ENCODE measurements at regions not wholly inside any gene's neighbourhood (a gene's known extent, or its start where the extent isn't known, plus 50 kb on each side); places are given as distances from the start of the nearest gene placed in this dataset.

- no peak overlapping the region for H4K8ac ChIP-seq (ENCODE audit: extremely low read depth, insufficient read depth, low read length)
- no peak overlapping the region for H4K5ac ChIP-seq (ENCODE audit: insufficient read length, low read depth, low read length)
- no peak overlapping the region for H2AFZ ChIP-seq (ENCODE audit: low read length)
- no peak for DNase-seq (ENCODE audit: low read depth in 1 of 2, low spot score in 2 of 2)
- no peaks in the 10 kb centered on the region for H3K36me3 ChIP-seq (ENCODE audit: control insufficient read depth in 2 of 4, insufficient read depth in 4 of 4, low read length in 3 of 4)
- no peak overlapping the region for H3K23ac ChIP-seq (ENCODE audit: insufficient read length)
- H2BK20ac ChIP-seq (ENCODE audit: low read length), result no peak overlapping the region
- H3K4me3 ChIP-seq (ENCODE audit: extremely low read depth in 1 of 4, insufficient read depth in 2 of 4, low read depth in 3 of 4, low read length in 4 of 4), result no peak overlapping the region
- no peaks in the 10 kb centered on the region for H3K79me1 ChIP-seq (ENCODE audit: low read depth, low read length)
- H2BK120ac ChIP-seq (replicated peaks; ENCODE audit: low read depth, low read length), result no peak overlapping the region
- H3K14ac ChIP-seq (ENCODE audit: insufficient read length), result no peak overlapping the region
- no peak overlapping the region for H2AK5ac ChIP-seq (ENCODE audit: low read depth, low read length)
- no peaks in the 10 kb centered on the region for H4K20me1 ChIP-seq (replicated peaks in 1 of 2; ENCODE audit: control insufficient read depth in 1 of 2, insufficient read depth in 2 of 2, low read length in 2 of 2)
- H3K4ac ChIP-seq (replicated peaks; ENCODE audit: insufficient read length, low read depth, low read length), result no peak overlapping the region
- H3K79me2 ChIP-seq (ENCODE audit: control insufficient read depth in 1 of 2, insufficient read depth in 2 of 2, low read length in 2 of 2), result no peaks in the 10 kb centered on the region
- H3K27me3 ChIP-seq (replicated peaks in 1 of 4; ENCODE audit: control insufficient read depth in 3 of 4, extremely low read depth in 1 of 4, insufficient read depth in 3 of 4, low read length in 3 of 4), result no peaks in the 10 kb centered on the region
- H3K23me2 ChIP-seq (ENCODE audit: low read depth, low read length), result no peaks in the 10 kb centered on the region
- peaks cover 4 to 9% of the 10 kb centered on the region in 2 experiments; a peak in 2 of 4 replicates for H3K9me3 ChIP-seq (ENCODE audit: insufficient read depth in 2 of 2, low read depth in 1 of 2, low read length in 1 of 2)
- H2BK12ac ChIP-seq (ENCODE audit: low read depth, low read length), result no peak overlapping the region
- H3K4me1 ChIP-seq (replicated peaks in 1 of 4; ENCODE audit: control insufficient read depth in 3 of 4, insufficient read depth in 4 of 4, low read length in 3 of 4), result no peaks in the 10 kb centered on the region
- H3K18ac ChIP-seq (ENCODE audit: extremely low read depth, low read length), result no peak overlapping the region
- H3K9ac ChIP-seq (replicated peaks in 1 of 4; ENCODE audit: extremely low read depth in 1 of 4, low read depth in 3 of 4, low read length in 3 of 4), result no peak overlapping the region
- POLR2A ChIA-PET (ENCODE audit: partially characterized antibody), result no interaction called here
- H4K91ac ChIP-seq (replicated peaks; ENCODE audit: insufficient read length, low read length), result no peak overlapping the region
- no peak for FAIRE-seq
- WGBS, 2 experiments (ENCODE audit: extremely low coverage in 1 of 2, insufficient coverage in 1 of 2, insufficient read length in 1 of 2, insufficient replicate concordance in 2 of 2, low coverage in 1 of 2, low lambda C conversion rate in 2 of 2, missing lambda C conversion rate in 1 of 2), result 89% methylated on average over 1 of the region's 1 CpG; no CpG with 5 or more reads in 1 of the 2 experiments
- no peak overlapping the region for H3K4me2 ChIP-seq (ENCODE audit: insufficient read depth in 1 of 2, low read depth in 2 of 2, low read length in 2 of 2)
- H2BK15ac ChIP-seq (ENCODE audit: low read length), result no peak overlapping the region
- H3K56ac ChIP-seq (replicated peaks; ENCODE audit: insufficient read length, low read depth, low read length), result no peak overlapping the region
- CTCF ChIA-PET (ENCODE audit: partially characterized antibody), result interaction anchor here (0.7 kb wide), 1 partner anchor 36 kb away, joined by 3 read pairs; no protein-coding TSS in a partner anchor
- TF ChIP-seq EGR1 (IDR thresholded peaks at IDR 0.05; ENCODE audit: borderline replicate concordance, low read depth, low read length), result no peak
- TF ChIP-seq BCL11A (IDR thresholded peaks at IDR 0.05; ENCODE audit: low read depth in 2 of 2, low read length in 2 of 2), result no peak
- no peak for TF ChIP-seq NANOG (IDR thresholded peaks at IDR 0.05; ENCODE audit: insufficient read depth, low read depth, low read length, poor library complexity, severe bottlenecking)
- TF ChIP-seq TBP (IDR thresholded peaks at IDR 0.05; ENCODE audit: low read depth, low read length), result no peak
- no peak for TF ChIP-seq RNF2 (IDR thresholded peaks at IDR 0.05; ENCODE audit: borderline replicate concordance, low read depth, low read length, missing control alignments, poor library complexity, severe bottlenecking)
- no peak overlapping the region for H3K27ac ChIP-seq (ENCODE audit: low read depth, low read length)
- no peak overlapping the region for H2BK5ac ChIP-seq (ENCODE audit: low read depth, low read length)
These were observed 86.7 kb downstream of the MAFB start for GRCh38 chr20:40602381-40602780.
